Astrocyte (in vitro differentiated cells and primary cell): ENCODE measurements at regions not wholly inside any gene's neighbourhood (a gene's known extent, or its start where the extent isn't known, plus 50 kb on each side); places are given as distances from the start of the nearest gene placed in this dataset.

Experiments used
- DNase-seq: peaks from one replicate; pipeline ENCODE4 v3.0.0-alpha.2; 2010; ENCODE audit warnings: low read depth
- FAIRE-seq: peaks from 2 replicates; lab custom pipeline; 2011; peaks lifted over from hg19 to GRCh38; lab: Jason Lieb, UNC
- H2AFZ ChIP-seq: 2 replicates; pipeline ENCODE4 v1.6.0; 2012; ENCODE audit warnings: low read depth, low read length, inconsistent platforms
- H3K27ac ChIP-seq: 2 replicates; pipeline ENCODE4 v1.5.1; 2011; ENCODE audit warnings: low read depth, low read length, inconsistent platforms
- H3K27me3 ChIP-seq: 2 replicates; pipeline ENCODE4 v1.6.0; 2011; ENCODE audit warnings: low read length, inconsistent platforms; ENCODE audit not compliant: insufficient read depth
- H3K36me3 ChIP-seq: 2 replicates; pipeline ENCODE4 v1.5.1; 2011; ENCODE audit warnings: low read length, inconsistent platforms; ENCODE audit not compliant: insufficient read depth
- H3K4me1 ChIP-seq: 2 replicates; pipeline ENCODE4 v1.5.1; 2011; ENCODE audit warnings: low read length, inconsistent platforms; ENCODE audit not compliant: insufficient read depth
- H3K4me2 ChIP-seq: 2 replicates; pipeline ENCODE4 v1.6.0; 2012; ENCODE audit warnings: low read length, inconsistent platforms
- H3K4me3 ChIP-seq: 2 replicates; pipeline ENCODE4 v1.5.1; 2011; ENCODE audit warnings: low read depth, mild to moderate bottlenecking, low read length, inconsistent platforms; ENCODE audit not compliant: insufficient read depth
- H3K79me2 ChIP-seq: 2 replicates; pipeline ENCODE4 v1.6.0; 2012; ENCODE audit warnings: mild to moderate bottlenecking, low read length, inconsistent platforms; ENCODE audit not compliant: insufficient read depth
- H3K9ac ChIP-seq: 2 replicates; pipeline ENCODE4 v1.6.0; 2012; ENCODE audit warnings: mild to moderate bottlenecking, low read length, inconsistent platforms
- H3K9me3 ChIP-seq: 2 replicates; pipeline ENCODE4 v1.5.1; 2012; ENCODE audit warnings: low read depth, mild to moderate bottlenecking, low read length, inconsistent platforms; ENCODE audit not compliant: insufficient read depth
- H4K20me1 ChIP-seq: 2 replicates; pipeline ENCODE4 v1.6.0; 2012; ENCODE audit warnings: low read length, inconsistent platforms; ENCODE audit not compliant: insufficient read depth
- H3K27ac Mint-ChIP-seq: one replicate; pipeline ENCODE4 v1.8.0; 2021; ENCODE audit warnings: mild to moderate bottlenecking, mixed read lengths; ENCODE audit not compliant: unreplicated experiment
- H3K27me3 Mint-ChIP-seq: one replicate; pipeline ENCODE4 v1.8.0; 2021; ENCODE audit warnings: low read depth, mixed read lengths; ENCODE audit not compliant: unreplicated experiment
- H3K36me3 Mint-ChIP-seq: one replicate; pipeline ENCODE4 v1.8.0; 2021; ENCODE audit warnings: low read depth, mixed read lengths; ENCODE audit not compliant: unreplicated experiment
- H3K4me1 Mint-ChIP-seq: one replicate; pipeline ENCODE4 v1.8.0; 2021; ENCODE audit warnings: low read depth, mixed read lengths; ENCODE audit not compliant: unreplicated experiment
- H3K4me3 Mint-ChIP-seq: one replicate; pipeline ENCODE4 v1.8.0; 2021; ENCODE audit warnings: mild to moderate bottlenecking, moderate library complexity, mixed read lengths; ENCODE audit not compliant: unreplicated experiment
- H3K9me3 Mint-ChIP-seq: one replicate; pipeline ENCODE4 v1.8.0; 2021; ENCODE audit warnings: mild to moderate bottlenecking, mixed read lengths; ENCODE audit not compliant: unreplicated experiment
- CTCF ChIP-seq: IDR thresholded peaks from 2 replicates; pipeline ENCODE4 v1.5.1; 2011; ENCODE audit warnings: low read depth, mild to moderate bottlenecking, inconsistent platforms, low read length, moderate library complexity; ENCODE audit not compliant: insufficient read depth
- EZH2 ChIP-seq: IDR thresholded peaks from 2 replicates; pipeline ENCODE4 v1.6.1; 2012; ENCODE audit warnings: mild to moderate bottlenecking, low read length, inconsistent platforms; ENCODE audit not compliant: insufficient read depth

GRCh38 chr10:108208038-108208437 is 1043.5 kb upstream of the SORCS1 start:
- no peak overlapping the region for H3K4me3 ChIP-seq
- H3K36me3 ChIP-seq = no peaks in the 10 kb centered on the region
- H2AFZ ChIP-seq = no peak overlapping the region
- no peaks in the 10 kb centered on the region for H3K9me3 ChIP-seq
- peaks cover 1% of the 10 kb centered on the region for H3K4me1 Mint-ChIP-seq
- peaks cover 5% of the 10 kb centered on the region for H3K9me3 Mint-ChIP-seq
- no peak overlapping the region for H3K27ac Mint-ChIP-seq
- TF ChIP-seq CTCF (no peak), EZH2 (no peak)
- no peaks in the 10 kb centered on the region for H3K27me3 Mint-ChIP-seq
- no peaks in the 10 kb centered on the region for H3K4me1 ChIP-seq
- FAIRE-seq = no peak
- no peaks in the 10 kb centered on the region for H3K27me3 ChIP-seq
- no peak overlapping the region for H3K4me3 Mint-ChIP-seq
- no peaks in the 10 kb centered on the region for H4K20me1 ChIP-seq
- H3K79me2 ChIP-seq = no peaks in the 10 kb centered on the region
- H3K4me2 ChIP-seq = no peak overlapping the region
- H3K9ac ChIP-seq = no peak overlapping the region
- no peaks in the 10 kb centered on the region for H3K36me3 Mint-ChIP-seq
- no peak overlapping the region for H3K27ac ChIP-seq
- DNase-seq = no peak

DNA sequence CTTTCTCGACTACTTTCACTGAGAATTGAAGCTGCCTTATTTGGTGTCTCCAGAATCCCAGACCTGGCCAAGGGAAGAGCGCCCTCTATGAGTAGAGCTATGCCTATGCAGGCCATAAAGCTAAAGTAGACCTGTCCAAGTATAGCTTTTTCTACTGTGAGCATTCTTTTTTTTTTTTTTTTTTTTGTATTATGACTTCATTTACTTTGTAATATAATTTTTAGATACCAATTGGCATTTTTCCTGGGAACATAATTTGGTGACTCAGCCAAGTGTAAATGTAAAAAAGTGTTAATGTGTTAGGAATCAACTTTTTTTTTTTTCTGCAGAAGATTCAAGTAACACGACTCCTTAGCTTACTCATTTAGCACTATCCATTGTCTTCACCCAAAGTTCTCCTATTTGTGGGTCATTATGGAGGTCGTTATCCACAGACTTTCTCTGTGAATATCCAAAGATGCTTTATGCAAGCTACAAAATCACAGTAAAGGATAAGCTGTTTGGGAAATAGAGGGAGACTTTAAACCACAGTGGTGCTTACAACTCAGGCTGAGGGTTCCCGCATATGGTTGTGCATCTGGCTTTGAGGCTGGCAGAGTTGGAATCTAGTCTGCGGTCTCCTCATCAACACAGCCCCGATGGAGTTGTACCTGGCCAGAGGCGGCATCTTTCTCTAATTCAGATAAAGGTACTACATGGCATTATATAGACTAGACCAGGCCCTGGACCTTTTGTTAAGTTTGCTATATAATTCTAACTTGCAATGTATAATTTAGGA is 1040.2 kb upstream of the SORCS1 start:
- H3K27me3 ChIP-seq = no peaks in the 10 kb centered on the region
- H3K4me1 ChIP-seq = no peaks in the 10 kb centered on the region
- Mint-ChIP-seq H3K27ac (no peak overlapping the region), H3K27me3 (no peaks in the 10 kb centered on the region), H3K9me3 (no peaks in the 10 kb centered on the region), H3K4me1 (peaks cover 1% of the 10 kb centered on the region), H3K4me3 (no peak overlapping the region), H3K36me3 (no peaks in the 10 kb centered on the region)
- TF ChIP-seq EZH2 (no peak), CTCF (peak; percentile 53)
- H3K27ac ChIP-seq = no peak overlapping the region
- no peak overlapping the region for H2AFZ ChIP-seq
- H3K9me3 ChIP-seq = no peaks in the 10 kb centered on the region
- H4K20me1 ChIP-seq = no peaks in the 10 kb centered on the region
- DNase-seq (no peak), FAIRE-seq (no peak)
- no peaks in the 10 kb centered on the region for H3K79me2 ChIP-seq
- H3K36me3 ChIP-seq = no peaks in the 10 kb centered on the region
- no peak overlapping the region for H3K4me2 ChIP-seq
- H3K4me3 ChIP-seq = no peak overlapping the region
- no peak overlapping the region for H3K9ac ChIP-seq

DNA sequence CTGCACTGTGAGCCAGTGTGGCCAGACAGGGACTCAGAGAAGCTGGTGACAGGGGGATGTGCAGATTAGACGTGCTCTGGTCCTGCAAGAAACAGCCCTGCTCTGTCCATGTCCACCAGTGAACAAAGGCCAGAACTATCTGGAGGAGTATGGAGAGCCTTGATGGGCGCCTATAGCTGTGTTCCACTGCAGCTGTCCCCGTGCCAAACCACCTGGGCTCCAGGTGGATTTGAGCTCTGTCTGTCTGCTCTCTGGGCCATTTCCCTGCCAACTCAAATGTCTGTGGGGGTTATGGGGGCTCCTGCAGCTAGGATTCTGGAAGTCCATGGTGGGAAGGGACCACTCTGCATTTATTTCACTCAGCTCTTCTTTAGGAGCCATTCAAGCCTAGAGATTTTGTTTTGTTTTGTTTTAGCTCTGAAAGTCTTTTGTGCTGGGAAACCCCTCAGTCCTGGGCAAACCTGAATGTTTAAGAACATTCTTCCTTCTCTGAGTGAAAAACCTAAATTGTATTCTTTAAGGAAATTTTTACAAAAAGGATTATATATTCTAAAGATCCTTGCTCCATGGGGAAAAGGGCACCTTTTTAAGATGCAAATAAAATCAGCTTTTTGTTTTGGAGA is 1039.5 kb upstream of the SORCS1 start:
- Mint-ChIP-seq H3K36me3 (no peaks in the 10 kb centered on the region), H3K27ac (no peak overlapping the region), H3K9me3 (no peaks in the 10 kb centered on the region), H3K4me3 (no peak overlapping the region), H3K4me1 (peaks cover 1% of the 10 kb centered on the region), H3K27me3 (no peaks in the 10 kb centered on the region)
- Histone ChIP-seq H3K9ac (no peak overlapping the region), H3K4me2 (no peak overlapping the region), H3K27me3 (no peaks in the 10 kb centered on the region), H3K4me3 (no peak overlapping the region), H3K4me1 (no peaks in the 10 kb centered on the region), H3K79me2 (no peaks in the 10 kb centered on the region), H3K27ac (no peak overlapping the region), H4K20me1 (no peaks in the 10 kb centered on the region), H3K36me3 (no peaks in the 10 kb centered on the region), H3K9me3 (no peaks in the 10 kb centered on the region), H2AFZ (no peak overlapping the region)
- FAIRE-seq (no peak), DNase-seq (no peak)
- TF ChIP-seq CTCF (no peak), EZH2 (no peak)
